Fibroblast of skin of right biceps (primary cell): ENCODE measurements at regions not wholly inside any gene's neighbourhood (a gene's known extent, or its start where the extent isn't known, plus 50 kb on each side); places are given as distances from the start of the nearest gene placed in this dataset.

Source experiments
- DNase-seq: peaks from one replicate; pipeline ENCODE4 v3.0.0-alpha.2; 2013

DNA sequence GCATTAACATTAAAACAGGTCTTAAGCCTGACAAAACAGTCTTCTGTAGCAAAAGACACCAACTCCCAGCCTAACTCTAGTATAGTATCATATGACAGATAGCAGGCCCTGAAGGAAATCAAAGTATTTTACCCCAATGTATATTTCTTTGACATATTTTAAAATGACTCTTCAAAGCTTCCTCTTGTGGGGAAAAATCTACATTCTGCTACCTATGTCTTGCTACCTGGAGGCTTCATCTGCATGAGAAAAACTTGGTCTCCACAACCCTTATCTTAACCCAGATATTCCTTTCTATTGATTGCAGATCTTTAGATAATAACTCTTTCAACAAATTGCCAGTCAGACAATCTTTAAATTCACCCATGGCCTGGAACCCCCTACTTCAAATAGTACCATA lies 1620.4 kb downstream of the PCDH7 start:
- no peak for DNase-seq

DNA sequence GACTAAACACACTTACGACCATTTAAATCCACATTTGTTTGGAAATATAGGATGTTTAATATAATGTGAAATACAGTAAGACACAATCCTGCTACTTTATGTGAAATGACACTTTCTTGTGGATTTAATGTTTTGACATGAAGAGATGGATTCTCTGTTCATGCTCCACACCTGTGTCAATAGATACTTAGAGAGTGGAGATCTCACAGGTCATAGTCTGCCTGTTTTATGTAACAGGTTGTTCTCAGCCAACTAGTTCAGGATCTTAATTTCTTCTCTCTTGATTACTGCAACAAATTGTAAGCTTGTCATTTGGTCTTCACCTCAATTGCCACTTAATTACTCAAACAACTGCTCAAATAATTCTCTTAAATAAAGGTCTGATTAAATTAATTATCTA lies 1621.2 kb downstream of the PCDH7 start:
- DNase-seq: no peak

DNA sequence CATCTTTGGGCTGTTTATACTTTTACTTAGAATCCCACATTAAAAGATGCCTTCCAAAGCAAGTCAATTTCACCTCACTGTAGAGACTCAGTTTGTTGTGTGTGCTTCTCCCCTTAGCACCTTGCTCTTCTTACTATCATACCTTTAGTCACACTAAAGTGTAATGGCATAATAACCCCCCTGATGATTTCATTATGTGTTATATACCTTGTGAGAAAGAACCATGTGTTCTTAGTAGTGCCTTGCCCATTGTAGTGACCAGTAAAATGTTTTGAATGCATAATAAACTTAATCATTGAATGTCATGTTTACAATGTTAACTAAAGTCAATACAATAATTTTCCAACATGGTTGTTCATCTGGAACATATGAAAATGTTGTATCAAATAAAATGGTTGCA lies 1621.9 kb downstream of the PCDH7 start:
- no peak for DNase-seq

DNA sequence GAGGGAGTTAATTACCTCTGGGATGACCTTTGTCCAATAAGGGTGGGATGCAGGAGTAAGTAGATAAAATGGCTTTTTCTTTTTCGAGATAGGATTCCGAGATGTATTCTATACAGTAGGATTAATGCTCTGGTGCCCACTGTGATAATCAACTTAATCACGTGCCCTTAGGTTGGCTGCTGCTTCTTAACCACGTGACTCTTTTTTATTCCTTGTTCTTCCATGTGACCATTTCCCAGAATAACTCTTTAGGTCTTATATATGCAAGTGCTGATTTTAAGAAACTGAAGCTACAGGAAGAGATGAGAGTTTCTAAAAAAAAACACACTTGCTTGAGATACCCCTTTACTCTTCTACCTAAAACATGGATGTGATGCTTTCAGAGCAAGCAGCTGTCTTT lies 1628.9 kb downstream of the PCDH7 start:
- DNase-seq: no peak

DNA sequence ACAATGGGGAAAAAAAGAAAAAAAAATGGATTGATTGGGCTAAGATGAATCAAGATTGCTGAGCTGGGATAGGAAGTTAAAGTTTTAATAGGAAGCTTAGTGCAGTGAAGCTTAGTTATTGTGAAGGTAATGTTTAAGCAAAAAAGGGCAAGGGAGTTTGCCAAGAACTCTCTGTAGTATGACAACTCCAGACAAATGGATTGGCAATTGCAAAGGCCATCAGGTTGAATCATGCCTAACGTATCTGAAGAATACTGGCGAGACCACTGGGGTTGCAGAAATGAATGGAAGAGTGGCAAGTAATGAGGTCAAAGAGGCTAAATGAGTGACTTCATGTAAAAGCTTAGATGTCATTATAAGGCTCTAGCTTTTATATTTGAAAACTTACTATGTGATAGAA lies 1654.0 kb downstream of the PCDH7 start:
- no peak for DNase-seq

DNA sequence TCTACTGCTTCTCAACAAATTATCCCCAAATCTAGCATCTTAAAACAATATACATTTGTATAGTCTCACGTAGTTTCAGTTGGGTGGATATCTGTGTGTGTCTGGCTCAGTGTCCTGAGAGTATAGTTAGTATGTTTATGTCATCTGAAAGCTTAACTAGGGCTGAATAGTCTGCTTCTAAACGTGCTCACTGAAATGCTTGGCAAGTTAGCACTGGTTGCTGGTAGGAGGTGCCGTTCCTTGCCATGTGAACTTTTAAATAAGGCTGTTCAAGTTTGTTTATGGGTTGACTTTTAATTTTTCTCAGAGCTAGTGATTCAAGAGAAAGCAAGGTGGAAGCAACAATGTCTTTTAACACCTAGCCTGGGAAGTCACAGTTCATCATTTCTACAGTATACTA lies 1673.6 kb downstream of the PCDH7 start:
- no peak for DNase-seq

DNA sequence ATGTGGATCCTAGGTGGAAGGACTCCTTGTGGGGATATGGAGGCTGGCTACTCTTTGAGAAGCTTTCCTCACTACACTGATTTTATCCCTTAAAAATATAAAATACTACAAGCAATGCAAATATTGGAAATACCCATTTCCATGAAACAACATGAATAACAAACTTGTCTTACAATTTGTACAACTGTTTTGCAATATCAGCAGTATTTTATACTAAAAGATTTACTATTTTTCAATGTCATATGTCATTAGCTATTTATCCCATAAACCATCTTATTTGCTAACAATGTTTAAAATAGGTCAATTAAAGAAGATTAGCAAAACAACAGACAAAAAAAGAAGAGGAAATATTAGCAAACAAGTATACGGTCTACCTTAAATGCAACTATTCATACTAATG lies 1674.1 kb downstream of the PCDH7 start:
- DNase-seq: no peak

DNA sequence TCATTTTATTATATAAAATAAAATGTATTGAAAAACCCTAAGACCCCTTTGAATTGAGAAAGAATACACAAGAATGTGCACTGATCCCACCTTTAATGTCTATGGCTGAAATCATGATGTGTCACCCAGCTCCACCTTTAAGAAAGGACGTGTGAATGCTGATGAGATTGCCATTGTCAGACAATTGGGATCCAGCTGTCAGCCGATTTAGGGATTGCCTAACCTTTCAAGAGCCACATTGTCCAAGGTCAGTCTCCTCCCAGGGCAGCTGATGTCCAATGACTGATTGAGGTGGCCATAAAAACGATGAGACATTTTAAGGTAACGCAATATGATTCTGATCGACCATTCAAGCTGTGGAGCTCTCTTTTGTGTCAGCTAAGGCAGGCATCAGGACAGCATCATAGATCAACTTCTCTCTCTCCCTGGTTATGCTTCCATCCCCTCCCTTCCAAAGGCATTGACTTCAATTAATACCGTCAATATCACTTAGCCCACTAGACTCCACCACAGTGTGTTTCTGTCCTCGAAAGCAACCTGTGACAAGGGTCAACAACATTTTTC lies 1676.4 kb downstream of the PCDH7 start:
- no peak for DNase-seq

DNA sequence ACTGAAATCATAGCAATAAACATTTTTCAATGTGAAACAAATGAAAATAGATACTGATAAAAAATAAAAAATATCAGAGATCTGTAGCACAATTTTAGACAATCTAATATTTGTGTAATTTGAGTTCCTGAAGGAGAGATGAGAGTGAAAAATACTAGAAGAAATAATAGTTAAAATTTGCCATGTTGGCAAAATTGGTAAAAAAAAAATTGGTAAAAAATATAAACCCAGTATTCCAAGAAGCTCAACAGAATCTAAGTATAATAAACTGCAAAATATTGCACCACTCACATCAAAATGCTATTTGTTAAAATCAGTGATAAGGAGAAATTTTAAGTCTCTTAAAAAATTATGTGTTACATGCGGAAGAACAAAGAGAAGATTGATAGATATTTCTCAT lies 1680.7 kb downstream of the PCDH7 start:
- DNase-seq: no peak

DNA sequence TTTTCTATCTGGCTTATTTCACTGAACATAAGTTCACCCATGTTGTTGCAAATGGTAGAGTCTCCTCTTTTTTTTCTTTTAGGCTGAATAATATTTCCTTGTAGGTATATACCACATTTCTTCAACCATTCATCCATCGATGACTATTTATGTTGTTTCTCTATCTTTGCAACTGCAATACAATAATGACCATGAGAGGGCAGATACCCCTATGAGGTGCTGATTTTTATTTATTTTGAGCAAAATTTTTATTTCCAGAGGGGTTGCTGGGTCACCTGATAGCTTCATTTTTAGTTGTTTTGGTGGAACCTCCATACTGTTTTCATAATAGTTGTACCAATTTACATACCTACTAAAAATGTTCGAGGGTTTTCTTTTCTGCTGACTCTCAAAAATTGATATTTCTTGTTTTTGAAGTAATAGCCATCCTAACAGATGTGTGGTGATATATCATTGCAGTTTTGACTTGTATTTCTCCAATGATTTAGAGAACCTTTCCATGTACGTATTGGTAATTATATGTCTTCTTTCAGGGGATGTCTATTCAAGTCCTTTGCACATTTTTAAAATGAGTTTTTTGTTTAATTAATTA lies 1697.0 kb downstream of the PCDH7 start:
- no peak for DNase-seq

DNA sequence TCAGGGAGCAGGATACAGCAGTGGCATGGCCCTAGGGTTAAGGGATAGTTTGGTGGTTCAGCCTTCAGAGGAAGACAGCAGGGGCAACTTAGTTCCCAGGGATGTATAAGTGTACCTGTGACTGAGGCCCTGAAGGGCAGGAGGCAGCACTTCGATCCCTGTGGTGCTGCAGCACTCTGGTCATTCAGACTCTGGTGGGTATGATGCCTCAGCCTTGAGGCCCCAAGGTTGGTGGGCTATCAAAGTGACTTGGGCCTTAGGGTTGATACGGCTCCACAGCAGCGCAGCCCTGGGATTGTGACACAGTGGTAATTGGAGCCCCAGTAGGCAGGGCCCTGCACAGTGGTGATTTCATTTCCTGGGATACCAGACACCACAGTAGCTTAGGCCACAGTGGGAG lies 1703.1 kb downstream of the PCDH7 start:
- DNase-seq: no peak

DNA sequence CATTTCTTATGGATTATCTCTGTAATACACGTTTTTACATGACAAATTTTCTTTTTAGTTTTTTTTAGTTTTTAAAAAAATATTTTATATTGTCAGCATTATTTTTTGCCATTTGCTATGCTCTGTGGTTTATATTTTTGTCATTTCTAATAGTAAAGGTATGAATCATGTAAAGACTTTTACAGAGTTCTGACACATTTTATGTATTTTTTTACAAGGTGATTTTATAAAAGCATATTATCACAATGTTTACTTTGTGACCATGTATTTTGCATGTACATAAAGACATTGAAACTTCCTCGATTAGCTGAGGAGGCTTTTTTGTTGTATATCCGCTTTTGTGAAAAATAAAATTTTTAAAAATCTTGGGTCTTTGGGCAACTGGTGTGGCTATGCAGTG lies 1705.1 kb downstream of the PCDH7 start:
- no peak for DNase-seq

DNA sequence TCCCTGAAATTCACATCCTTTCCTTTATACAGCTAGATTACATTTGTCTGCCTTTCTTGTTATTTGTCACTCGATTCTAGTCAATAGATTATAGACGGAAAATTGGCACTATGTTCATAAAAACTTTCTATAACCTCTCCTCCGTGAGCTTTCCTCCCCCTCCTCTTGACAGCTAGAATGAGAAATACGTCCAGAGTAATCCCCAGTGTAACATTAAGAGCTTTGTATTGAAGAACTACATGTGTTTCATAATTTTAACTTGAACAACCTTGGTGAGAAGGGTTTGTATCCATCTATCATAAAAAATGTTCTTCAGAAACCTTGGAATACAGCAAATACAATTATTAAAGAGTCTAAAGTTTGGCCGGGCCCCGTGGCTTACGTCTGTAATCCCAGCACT lies 1707.4 kb downstream of the PCDH7 start:
- DNase-seq: no peak

DNA sequence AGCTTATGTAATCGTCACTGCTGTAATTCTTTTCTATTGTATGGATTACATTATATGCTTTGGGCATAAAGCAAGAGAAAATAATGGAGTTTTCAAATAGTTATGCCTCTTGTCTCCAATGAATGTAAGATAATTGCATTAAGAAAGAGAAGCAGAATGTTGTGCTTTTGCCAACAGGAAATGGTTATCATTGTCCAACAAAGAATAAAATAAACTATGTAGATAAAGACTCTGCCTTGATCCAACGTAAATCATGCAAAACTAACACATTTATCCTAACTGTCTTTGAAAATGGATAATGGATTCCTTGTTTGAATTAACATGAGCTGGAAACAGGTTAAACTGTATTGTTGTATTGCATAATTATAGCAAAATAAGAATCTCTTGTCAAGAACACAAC lies 1709.0 kb downstream of the PCDH7 start:
- DNase-seq: no peak

DNA sequence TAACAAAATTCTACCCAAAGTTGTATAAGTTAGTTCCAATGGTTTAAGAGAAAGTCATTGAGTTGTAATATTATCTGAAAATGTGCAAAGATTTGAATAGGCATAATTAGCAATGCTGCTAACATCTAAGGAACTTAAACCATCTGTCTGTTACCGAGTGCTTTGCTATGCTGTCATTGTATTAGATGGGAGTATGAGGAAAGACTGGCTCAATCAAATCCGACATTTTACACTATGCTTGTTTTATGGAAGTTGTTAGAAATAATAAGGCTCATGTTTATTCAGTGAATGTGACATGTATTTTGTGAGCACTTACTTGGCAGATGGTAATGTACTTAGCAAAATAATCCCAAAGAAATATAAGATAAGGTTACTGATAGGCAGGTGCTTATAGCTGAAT lies 1715.1 kb downstream of the PCDH7 start:
- DNase-seq: no peak

DNA sequence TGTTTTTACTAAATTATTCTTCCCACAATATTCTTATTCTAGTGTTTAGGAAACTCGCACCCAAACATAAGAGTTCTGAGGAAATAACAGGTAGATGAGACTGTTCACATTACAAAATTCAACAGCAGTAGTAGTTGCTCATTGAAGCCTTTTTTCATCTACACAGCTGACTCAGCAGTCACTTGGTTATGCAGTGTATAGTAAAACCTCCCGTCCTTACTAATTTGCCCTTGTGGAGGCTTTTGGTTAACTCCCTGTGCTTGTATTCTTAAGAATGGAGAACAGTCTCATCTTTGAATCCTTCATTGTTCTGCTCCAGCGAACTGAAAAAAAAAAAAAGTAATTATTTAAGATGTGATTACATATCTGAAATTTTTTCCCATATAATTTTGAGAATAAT lies 1716.6 kb downstream of the PCDH7 start:
- no peak for DNase-seq

DNA sequence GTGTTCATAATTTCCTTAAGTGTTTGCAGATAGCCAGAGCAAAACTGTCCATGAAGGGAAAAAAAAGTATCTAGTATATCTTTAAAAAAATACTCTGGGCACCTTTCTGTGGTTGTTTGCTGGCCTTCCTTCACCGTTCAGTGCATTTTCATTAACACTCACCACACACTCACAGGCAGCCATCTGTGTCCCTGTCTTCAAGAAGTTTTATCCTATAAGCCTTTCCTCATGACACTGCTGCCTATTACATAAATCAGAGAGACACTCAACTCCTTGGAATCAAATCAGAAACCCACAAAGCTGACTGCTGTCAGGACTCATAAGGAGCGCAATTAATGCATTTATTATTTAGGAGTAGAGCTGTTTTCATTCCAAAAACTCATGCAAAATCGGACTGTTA lies 1720.2 kb downstream of the PCDH7 start:
- peak; percentile 30 for DNase-seq

DNA sequence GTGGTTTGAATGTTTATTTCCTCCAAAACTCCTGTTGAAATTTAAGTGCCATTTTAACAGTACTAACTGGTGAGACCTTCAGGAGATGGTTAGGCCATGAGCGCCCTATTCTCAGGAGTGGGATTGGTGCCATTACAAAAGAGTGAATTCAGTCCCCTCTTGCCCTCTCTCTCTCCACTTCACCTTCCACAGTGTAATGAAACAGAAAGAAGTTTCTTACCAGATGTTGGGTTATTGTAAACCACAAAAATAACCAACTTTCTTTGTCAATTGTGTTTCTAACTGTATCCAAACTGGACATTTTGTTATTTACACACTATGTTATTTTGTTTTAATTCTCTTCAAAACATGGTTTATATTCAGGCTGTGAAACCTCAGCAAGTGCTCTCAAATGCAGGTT lies 1734.3 kb downstream of the PCDH7 start:
- DNase-seq: no peak

DNA sequence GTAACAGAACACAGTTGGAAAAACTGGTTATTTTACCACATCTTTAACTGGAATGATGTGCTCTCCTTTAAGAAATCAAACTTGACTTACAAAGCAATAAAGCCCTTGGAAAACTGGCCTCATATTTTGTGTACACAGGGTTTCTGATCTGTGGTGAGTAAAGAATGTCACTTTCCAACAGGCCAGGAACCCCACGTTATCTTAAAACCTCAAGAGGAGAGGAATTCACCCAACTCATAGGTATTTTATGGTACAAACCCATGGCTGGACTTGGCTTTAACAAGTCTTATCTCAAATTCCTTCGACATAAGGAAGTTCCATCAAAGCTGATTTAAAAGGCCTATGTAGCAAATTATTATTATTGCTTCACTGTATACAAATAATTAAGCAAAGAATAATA lies 1735.1 kb downstream of the PCDH7 start:
- no peak for DNase-seq

DNA sequence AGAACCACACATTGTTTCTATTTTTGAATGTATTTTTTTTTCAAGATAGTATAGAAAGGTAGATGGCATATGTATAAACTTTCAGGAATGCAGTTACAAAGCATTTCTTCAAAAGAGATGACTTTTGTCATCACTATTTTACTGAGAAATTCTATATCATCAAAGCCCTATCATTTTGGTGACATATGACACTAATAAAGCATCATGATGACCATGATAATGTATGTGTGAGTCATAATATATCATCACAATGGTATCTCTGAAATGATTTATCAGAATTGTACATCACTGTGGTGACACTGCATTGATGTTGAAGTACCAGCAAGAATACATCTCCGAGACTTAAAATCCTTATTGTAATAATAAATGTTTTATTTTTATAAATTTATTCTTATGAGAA lies 1740.8 kb downstream of the PCDH7 start:
- peak; percentile 1 for DNase-seq

DNA sequence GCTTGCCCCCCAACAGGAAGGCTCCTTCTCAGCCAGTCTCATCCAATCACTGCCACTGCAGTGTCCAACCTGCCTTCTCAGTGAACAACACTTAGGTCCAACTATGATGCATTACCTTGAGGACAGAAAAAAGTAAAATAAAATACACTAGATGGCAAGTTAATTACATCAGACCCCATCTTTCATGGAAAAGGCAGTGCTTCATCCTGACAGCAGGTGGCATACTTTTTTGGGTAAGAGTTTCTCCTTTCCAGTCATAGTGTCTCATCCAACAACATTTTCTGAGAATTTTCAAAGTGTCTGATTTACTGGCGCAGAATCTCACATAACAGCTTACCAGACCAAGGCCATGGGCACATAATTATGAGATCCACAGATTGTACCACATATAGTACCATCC lies 1742.8 kb downstream of the PCDH7 start:
- DNase-seq: peak; percentile 15

DNA sequence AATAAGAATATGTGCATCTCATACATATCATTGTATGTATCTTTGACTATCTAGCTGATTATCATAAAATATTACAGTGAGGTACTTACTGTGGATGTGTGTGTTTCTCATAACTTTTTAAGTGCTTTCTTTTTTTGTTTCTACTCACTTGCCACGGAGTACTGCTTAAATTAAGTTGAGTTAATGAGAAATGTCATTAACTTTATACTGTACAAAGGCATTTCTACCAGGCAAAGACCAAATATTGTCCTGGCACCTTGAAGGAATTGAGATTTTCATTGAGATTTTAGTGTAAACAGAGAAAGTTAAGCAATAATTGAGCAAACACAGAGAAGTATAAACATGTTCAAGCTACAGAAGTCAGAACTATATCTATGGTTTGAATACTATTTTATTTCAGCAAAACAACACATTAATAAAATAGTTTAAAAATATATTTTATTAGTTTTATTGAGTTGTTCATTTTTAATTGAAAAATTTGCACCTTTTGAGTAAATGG lies 1750.0 kb downstream of the PCDH7 start:
- no peak for DNase-seq

DNA sequence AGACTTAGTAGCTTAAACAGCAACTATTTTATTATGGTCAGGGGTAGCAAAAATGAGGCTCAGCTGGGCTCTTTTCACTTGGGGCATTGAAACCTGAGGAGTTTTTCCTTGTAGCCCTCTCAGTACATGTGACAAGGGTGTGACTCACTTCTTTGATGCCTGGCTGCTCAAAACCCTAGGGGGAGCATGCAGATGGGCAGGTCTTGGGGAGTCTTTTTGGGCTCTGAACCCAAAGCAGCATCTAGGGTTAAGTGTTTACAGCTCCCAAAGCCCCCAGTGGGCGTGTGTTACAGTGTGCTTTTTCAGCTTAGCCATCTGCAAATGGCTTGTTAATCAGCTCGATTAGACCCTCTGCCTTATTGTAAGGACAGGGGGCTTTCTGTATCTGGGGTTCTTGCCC lies 1752.7 kb downstream of the PCDH7 start:
- DNase-seq: no peak

DNA sequence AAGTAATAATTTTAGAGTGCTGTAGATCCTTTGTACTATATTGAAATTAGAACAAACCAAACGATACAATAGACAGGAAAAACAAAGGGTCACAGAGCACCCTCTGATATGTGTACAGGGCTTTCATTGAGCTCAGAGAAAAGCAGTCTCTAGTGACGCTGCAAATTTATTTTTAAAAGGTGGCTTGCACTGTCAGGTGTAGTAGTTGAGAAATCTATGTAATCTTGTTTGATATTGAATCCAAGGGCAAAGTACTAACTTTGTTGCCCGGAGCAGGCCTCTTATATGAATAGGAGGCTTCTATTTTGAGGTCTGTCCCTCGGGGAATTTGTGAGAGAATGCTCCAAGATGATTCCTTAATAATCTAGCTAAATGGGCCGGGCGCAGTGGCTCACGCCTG lies 1755.5 kb downstream of the PCDH7 start:
- DNase-seq: no peak

DNA sequence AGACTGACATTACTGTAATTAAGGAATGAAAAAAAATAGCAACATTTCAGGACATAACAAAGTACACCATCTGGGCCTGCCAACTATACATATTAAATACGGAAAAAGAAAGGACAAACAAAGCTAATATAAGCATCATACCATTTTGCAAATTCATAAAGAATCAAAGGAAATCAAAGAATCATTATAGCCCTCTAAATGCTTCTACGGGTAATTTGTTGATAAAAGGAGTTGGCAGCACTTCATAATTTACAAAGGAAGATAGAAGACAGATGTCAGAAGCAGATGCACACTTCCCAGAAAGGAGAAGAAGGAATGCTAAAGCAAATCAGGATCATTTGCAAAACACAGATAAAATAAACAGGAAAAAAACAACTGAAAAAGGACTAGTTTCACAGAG lies 1757.3 kb downstream of the PCDH7 start:
- DNase-seq: no peak
